Muscle layer of colon (tissue), 2 donors: ENCODE measurements at regions not wholly inside any gene's neighbourhood (a gene's known extent, or its start where the extent isn't known, plus 50 kb on each side); places are given as distances from the start of the nearest gene placed in this dataset.

Source experiments
- H3K27ac ChIP-seq: one replicate; pipeline ENCODE4 v1.7.0; 2013; ENCODE audit warnings: low read depth, mild to moderate bottlenecking, low read length, moderate library complexity
- H3K27me3 ChIP-seq, 2 donors: one replicate each; pipeline ENCODE4 v1.7.0; 2013; ENCODE audit warnings: low read length in 2 of 2, mild to moderate bottlenecking in 2 of 2; ENCODE audit not compliant: insufficient read depth in 2 of 2, control insufficient read depth in 1 of 2
- H3K36me3 ChIP-seq: one replicate; pipeline ENCODE4 v1.7.0; 2013; ENCODE audit warnings: mild to moderate bottlenecking, low read length; ENCODE audit not compliant: insufficient read depth
- H3K4me1 ChIP-seq: one replicate; pipeline ENCODE4 v1.7.0; 2013; ENCODE audit warnings: mild to moderate bottlenecking, low read length; ENCODE audit not compliant: insufficient read depth
- H3K4me3 ChIP-seq, 2 donors: one replicate each; pipeline ENCODE4 v1.7.0; 2013; ENCODE audit warnings: low read length in 2 of 2, low read depth in 1 of 2, mild to moderate bottlenecking in 1 of 2, moderate library complexity in 1 of 2
- H3K9ac ChIP-seq: one replicate; pipeline ENCODE4 v1.7.0; 2013; ENCODE audit warnings: low read length
- H3K9me3 ChIP-seq: one replicate; pipeline ENCODE4 v1.7.0; 2013; ENCODE audit warnings: mild to moderate bottlenecking, low read length
- donor health status: abdominal sarcoma.
- donor health status: Adenocarcinoma of cecum.

DNA sequence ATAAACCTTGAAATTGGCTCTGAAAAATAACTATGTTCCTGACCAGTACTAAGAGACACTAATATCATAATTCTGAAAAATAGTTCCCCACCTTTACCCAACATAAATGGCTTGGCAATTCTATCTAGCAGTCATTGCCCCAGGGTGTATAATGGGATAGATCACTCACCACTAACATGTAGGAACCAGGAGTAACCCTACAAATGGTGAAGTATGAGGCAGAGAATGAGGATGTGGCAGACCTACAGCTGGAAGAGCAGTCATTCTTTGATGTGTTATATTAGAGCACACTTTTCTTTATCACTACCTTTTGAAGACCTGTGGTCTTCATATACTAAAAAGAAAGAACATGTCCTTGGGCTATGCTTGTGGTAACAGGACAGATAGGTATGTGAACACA is 136.5 kb upstream of the SYNDIG1 start:
- no peak overlapping the region for H3K4me3 ChIP-seq
- no peaks in the 10 kb centered on the region for H3K4me1 ChIP-seq
- no peaks in the 10 kb centered on the region for H3K9me3 ChIP-seq
- no peaks in the 10 kb centered on the region for H3K27me3 ChIP-seq
- H3K27ac ChIP-seq: no peak overlapping the region
- no peak overlapping the region for H3K9ac ChIP-seq
- H3K36me3 ChIP-seq: no peaks in the 10 kb centered on the region

DNA sequence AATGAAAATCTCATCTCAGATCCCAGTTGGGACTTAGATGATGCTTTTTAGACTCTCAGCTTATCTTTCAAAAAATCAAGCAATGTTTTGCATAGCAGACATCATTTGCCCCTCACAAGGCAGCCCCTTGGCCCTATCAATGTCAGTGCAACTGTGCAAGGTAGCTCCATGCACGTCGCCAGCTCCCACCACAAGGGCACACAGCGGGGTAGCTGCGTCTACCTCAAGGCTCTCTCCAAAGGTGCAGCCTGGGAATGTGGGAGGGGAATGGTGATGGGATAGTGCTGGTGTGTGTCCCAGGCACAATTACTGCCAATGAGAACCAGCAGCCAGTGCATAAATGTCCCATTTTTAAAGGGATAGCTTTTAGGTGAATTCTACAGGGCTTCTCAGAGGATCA is 137.5 kb upstream of the SYNDIG1 start:
- Histone ChIP-seq H3K36me3 (no peaks in the 10 kb centered on the region), H3K4me1 (no peaks in the 10 kb centered on the region), H3K4me3 (no peak overlapping the region), H3K9me3 (no peaks in the 10 kb centered on the region), H3K27ac (no peak overlapping the region), H3K9ac (no peak overlapping the region), H3K27me3 (no peaks in the 10 kb centered on the region)

DNA sequence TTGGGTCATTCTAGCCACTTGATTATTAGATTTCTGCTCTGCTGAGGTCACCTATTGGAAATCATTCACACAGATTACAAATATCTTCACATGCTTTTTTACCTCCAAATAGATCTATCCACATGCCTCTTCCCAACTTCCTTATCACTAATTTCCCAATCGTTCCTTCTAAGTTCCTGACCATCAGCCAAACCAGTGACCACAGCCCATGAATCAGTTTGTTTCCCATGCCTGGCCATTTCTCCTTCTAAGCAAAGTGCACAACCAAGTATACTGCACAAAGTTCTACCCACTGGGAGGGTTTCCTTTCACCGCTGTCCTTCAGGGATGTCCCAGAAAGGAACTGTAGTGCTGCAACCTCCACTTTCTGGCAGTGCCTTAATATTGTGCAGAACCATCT is 140.5 kb upstream of the SYNDIG1 start:
- Histone ChIP-seq H3K36me3 (no peaks in the 10 kb centered on the region), H3K4me1 (no peaks in the 10 kb centered on the region), H3K9ac (no peak overlapping the region), H3K27ac (no peak overlapping the region), H3K9me3 (no peaks in the 10 kb centered on the region), H3K4me3 (no peak overlapping the region), H3K27me3 (no peaks in the 10 kb centered on the region)

DNA sequence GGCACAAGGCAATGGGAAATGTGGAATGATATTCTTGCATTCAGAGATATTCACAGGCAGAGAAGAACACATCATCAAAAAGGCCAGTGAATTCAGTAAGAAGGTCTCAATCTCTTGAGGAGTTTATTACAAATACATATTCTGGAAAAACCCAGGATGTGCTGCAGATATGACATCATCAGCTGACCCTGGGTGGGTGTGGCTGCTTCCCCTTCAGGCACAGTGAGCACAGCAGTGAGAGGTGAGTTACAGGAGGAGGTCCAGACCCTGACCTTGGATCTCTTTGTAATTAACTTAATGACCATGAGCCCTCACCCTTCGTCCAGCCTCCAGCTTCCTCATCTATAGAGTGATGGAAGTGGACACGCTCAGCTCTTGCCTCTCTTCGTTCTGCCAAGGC is 147.5 kb upstream of the SYNDIG1 start:
- no peak overlapping the region for H3K27ac ChIP-seq
- no peaks in the 10 kb centered on the region for H3K36me3 ChIP-seq
- no peak overlapping the region for H3K9ac ChIP-seq
- no peaks in the 10 kb centered on the region for H3K27me3 ChIP-seq
- no peaks in the 10 kb centered on the region for H3K4me1 ChIP-seq
- H3K4me3 ChIP-seq: no peak overlapping the region
- H3K9me3 ChIP-seq: no peaks in the 10 kb centered on the region

DNA sequence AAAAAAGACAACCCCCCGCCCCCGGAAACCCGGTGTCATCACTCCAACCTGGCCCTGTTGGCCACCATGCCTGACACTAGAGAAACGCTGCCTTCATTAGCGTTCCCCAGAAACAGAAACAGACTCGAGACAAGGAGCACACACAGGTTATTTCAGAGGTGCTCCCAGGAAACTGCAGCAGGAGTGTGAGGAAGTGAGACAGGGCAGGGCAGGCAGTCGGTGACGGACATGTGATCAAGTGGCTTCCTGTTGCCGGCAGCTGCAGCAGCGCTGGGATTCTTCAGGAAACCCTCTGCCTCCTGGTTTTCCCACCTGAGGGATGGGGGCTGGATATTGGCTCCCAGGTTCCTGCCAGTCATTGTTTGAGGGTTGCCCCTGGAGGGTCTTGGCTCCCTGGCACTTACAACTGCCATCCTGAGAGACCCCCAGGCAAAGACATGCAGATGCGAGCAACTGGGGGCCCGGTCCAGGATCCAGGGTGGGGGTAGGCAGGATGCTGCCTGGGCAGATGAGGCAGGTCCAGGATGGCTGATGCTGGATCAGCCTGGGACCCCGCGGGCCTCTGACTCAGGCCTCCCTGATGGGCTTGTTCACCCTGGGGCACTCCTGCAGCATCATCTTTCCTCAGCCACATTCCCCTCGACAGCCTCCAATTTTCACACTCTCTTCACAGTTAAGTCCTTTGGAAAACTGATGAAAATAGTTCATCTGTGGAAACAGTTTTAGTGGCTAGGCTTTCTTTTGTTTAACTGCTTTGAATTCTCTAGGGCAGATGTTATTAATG is 150.7 kb upstream of the SYNDIG1 start:
- no peaks in the 10 kb centered on the region for H3K4me1 ChIP-seq
- H3K27me3 ChIP-seq: no peaks in the 10 kb centered on the region
- H3K27ac ChIP-seq: no peak overlapping the region
- no peak overlapping the region for H3K4me3 ChIP-seq
- no peak overlapping the region for H3K9ac ChIP-seq
- no peaks in the 10 kb centered on the region for H3K36me3 ChIP-seq
- no peaks in the 10 kb centered on the region for H3K9me3 ChIP-seq

DNA sequence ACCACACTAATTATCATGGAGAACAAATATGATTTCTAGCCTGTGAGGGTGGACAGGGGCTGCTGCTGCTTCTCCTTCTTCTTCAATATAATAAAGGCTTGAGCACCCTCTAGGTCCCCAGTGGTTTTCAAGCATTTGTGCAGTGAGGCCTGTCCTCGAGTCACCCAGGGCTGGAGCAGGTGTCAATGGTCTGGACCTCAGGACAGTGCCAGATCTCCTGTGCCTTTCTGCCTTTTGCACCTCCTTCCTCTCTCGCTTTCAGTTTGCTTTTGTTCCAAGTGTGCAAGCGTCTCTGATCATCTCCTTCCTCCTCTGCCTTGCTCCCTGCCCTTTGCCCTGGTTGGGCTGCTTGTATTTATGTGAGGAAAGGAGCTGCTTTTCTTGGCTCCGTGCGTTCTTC is 152.2 kb upstream of the SYNDIG1 start:
- Histone ChIP-seq H3K9me3 (no peaks in the 10 kb centered on the region), H3K4me3 (no peak overlapping the region), H3K36me3 (no peaks in the 10 kb centered on the region), H3K4me1 (no peaks in the 10 kb centered on the region), H3K27ac (no peak overlapping the region), H3K9ac (no peak overlapping the region), H3K27me3 (no peaks in the 10 kb centered on the region)

DNA sequence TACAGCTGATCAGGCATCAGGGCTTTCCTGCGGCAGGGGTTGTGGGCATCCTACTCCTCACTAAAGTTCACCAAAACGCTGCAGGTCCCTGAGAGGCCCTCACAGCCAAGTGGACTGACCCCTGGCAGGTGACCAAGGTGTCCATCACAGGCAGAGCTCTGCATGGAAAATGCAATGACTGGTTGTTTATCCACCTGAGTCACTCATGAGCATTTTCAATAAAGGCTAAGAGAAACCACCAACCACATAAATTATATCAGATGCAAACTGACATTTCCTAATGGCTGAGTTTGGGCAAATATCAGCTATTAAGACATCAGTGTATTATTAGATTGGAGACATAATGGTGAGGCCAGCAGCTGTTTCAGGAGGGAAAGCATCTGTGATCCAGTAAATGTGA is 152.7 kb upstream of the SYNDIG1 start:
- Histone ChIP-seq H3K9ac (no peak overlapping the region), H3K36me3 (no peaks in the 10 kb centered on the region), H3K4me1 (no peaks in the 10 kb centered on the region), H3K9me3 (no peaks in the 10 kb centered on the region), H3K4me3 (no peak overlapping the region), H3K27ac (no peak overlapping the region), H3K27me3 (no peaks in the 10 kb centered on the region)

DNA sequence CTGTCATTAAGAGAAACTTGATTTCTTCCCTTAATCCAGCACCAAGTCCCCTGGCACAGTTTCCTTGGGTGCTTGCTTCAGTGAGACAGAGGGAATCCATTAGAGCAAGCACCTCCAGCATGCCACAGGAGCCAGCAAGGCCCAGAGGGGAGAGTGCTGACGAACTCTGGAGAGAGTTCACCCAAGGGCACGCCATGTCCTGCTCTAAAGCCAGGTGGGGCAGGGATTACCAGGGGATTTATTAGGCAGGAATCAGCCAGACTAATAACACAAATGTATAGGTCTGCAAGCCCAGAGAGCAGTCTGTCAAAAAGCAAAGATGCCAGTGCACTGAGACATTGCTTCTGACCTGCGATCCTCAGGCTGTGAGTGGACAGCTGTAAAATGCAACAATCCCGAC is 155.4 kb upstream of the SYNDIG1 start:
- Histone ChIP-seq H3K4me1 (no peaks in the 10 kb centered on the region), H3K27ac (no peak overlapping the region), H3K36me3 (no peaks in the 10 kb centered on the region), H3K27me3 (no peaks in the 10 kb centered on the region), H3K4me3 (no peak overlapping the region), H3K9me3 (no peaks in the 10 kb centered on the region), H3K9ac (no peak overlapping the region)

DNA sequence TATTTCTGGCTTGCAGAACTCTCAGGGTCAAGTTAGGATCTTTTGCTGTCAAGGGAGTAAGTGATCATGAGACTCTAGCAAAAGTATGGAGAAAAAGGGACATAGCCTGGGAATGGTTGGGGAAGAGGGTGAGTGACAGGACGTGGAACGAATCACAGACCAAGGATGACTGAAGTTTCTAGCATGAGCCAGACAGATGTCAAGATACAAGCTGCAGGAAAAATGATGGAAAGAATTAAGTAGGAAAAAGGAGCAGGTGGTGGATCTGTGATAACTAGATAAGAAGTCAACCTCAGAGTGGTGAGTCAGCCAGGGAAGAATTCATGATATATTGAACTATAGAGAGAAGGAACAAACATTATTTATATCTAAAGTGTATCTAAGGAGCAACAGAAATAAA is 159.8 kb upstream of the SYNDIG1 start:
- H3K4me3 ChIP-seq: no peak overlapping the region
- no peak overlapping the region for H3K9ac ChIP-seq
- H3K36me3 ChIP-seq: no peaks in the 10 kb centered on the region
- no peaks in the 10 kb centered on the region for H3K4me1 ChIP-seq
- H3K27me3 ChIP-seq: no peaks in the 10 kb centered on the region
- no peaks in the 10 kb centered on the region for H3K9me3 ChIP-seq
- H3K27ac ChIP-seq: no peak overlapping the region

DNA sequence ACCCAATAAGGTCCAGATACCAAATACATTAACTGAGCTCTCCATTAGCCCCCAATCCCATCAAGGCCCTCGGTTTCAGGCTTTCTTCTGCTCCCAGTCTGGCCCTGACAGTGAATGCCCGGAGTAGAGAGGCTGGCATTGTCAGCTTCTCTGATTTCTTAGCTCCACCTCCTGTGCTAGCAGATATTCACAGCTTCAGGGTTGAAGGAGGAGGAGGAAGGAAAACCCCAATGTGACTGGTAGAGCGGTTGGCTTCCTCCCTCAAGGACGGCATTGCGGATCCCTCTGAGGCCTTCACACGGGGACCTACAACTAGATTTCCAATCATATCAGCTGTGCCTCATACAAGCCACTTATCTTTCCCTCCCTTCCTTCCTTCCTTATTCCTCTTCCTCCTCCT is 164.1 kb upstream of the SYNDIG1 start:
- no peaks in the 10 kb centered on the region for H3K4me1 ChIP-seq
- no peaks in the 10 kb centered on the region for H3K36me3 ChIP-seq
- peaks cover 0 to 4% of the 10 kb centered on the region in 2 donors for H3K27me3 ChIP-seq
- no peaks in the 10 kb centered on the region for H3K9me3 ChIP-seq
- H3K4me3 ChIP-seq: no peak overlapping the region
- no peak overlapping the region for H3K9ac ChIP-seq
- no peak overlapping the region for H3K27ac ChIP-seq

DNA sequence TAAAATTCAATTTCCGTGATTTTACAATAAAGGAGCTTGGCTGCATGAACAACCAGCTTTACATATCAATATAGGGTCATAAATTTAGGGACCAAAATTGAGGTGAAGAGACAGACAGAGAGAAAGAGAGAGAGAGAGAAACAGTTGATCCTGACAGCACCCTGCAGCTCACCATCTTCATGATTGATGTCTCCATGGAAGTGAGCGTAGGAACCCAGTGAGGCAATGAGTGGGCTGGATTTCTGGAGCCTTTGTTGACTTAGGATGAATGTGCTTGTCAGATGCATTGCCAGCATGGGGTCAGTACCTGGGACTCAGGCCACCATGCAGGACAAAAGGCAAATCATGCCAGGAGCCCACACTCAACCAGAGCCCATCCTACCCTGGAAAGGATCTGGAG is 165.1 kb upstream of the SYNDIG1 start:
- H3K36me3 ChIP-seq: no peaks in the 10 kb centered on the region
- no peaks in the 10 kb centered on the region for H3K9me3 ChIP-seq
- no peaks in the 10 kb centered on the region for H3K4me1 ChIP-seq
- H3K27me3 ChIP-seq: peaks cover 0 to 4% of the 10 kb centered on the region in 2 donors
- no peak overlapping the region for H3K27ac ChIP-seq
- H3K9ac ChIP-seq: no peak overlapping the region
- no peak overlapping the region for H3K4me3 ChIP-seq

DNA sequence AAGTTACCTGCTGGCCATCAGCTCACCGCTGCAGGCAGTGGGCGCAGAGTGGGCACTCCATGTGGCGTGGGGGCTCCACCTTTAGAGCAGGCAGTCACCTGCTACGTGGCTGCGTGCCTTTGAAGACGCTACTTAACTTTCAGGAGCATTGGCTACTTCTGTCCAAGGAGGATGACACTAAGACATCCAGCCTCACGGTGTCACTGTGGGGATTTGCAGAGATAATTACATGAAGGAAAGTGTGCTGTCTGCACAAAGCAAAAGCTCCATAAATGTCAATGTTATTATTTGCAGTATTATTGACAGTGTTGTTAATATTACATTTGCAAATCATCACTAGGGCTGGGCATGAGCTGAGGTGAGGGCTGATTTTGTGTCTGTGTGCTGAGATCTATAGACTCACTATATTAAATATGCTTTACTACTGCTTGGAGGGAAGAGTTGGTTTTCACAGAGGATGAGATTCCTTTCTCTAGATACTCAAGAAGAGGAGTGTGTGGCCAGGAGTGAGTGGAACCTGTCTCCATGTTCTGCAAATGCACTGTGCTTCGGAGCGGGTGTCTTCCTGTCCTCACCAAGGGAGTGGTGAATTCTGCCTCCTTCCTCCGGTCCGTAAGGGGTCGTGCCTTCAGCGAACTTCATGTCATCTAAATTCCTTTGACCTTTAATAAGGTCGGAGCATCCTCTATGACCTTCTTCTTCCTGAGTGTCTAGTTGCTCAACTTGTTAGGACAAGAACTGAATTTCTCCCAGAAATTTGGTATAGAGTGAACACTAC is 165.8 kb upstream of the SYNDIG1 start:
- H3K9ac ChIP-seq: no peak overlapping the region
- peaks cover 0 to 4% of the 10 kb centered on the region in 2 donors for H3K27me3 ChIP-seq
- H3K9me3 ChIP-seq: no peaks in the 10 kb centered on the region
- H3K4me1 ChIP-seq: no peaks in the 10 kb centered on the region
- H3K4me3 ChIP-seq: no peak overlapping the region
- H3K27ac ChIP-seq: no peak overlapping the region
- H3K36me3 ChIP-seq: no peaks in the 10 kb centered on the region
